Gastroesophageal sphincter (tissue), 4 donors: ENCODE measurements at regions not wholly inside any gene's neighbourhood (a gene's known extent, or its start where the extent isn't known, plus 50 kb on each side); places are given as distances from the start of the nearest gene placed in this dataset.

Experiments
- ATAC-seq: fragments of 150-250 bp; one replicate; pipeline ENCODE4 v1.9.1; 2016; ENCODE audit warnings: mild to moderate bottlenecking, moderate library complexity
- H3K27ac ChIP-seq, 4 donors: fragments of 200-600 bp; sonication (generic) in 3 of 4; 1 replicate in 3 of 4; 2 replicates in 1 of 4; pipeline ENCODE4 v1.5.1; 2016 to 2019
- H3K27me3 ChIP-seq: fragments of 200-600 bp; sonication (generic); one replicate; pipeline ENCODE4 v1.5.1; 2019
- H3K36me3 ChIP-seq, 2 donors: fragments of 200-600 bp; sonication (generic); one replicate each; pipeline ENCODE4 v1.5.1; 2019; ENCODE audit warnings: control low read depth in 1 of 2
- H3K4me1 ChIP-seq, 3 donors: fragments of 200-600 bp; sonication (generic); 1 replicate in 2 of 3; 2 replicates in 1 of 3; pipeline ENCODE4 v1.5.1; 2016 to 2019; ENCODE audit warnings: control low read depth in 2 of 3
- H3K4me3 ChIP-seq, 2 donors: fragments of 200-600 bp; sonication (generic); one replicate each; pipeline ENCODE4 v1.5.1; 2019; ENCODE audit warnings: mild to moderate bottlenecking in 1 of 2, moderate library complexity in 1 of 2
- H3K9me3 ChIP-seq, 3 donors: fragments of 200-600 bp; sonication (generic); one replicate each; pipeline ENCODE4 v1.5.1; 2017 to 2019; ENCODE audit warnings: control low read depth in 2 of 3
- EP300 ChIP-seq: sonication (generic); formaldehyde crosslinking; IDR thresholded peaks from one replicate; pipeline ENCODE4 v1.6.1; 2017; ENCODE audit warnings: antibody characterized with exemption, mild to moderate bottlenecking
- POLR2A ChIP-seq, 2 donors: fragments of 450-650 bp; IDR thresholded peaks; one replicate each; pipeline ENCODE4 v1.6.1; 2017; ENCODE audit warnings: antibody characterized with exemption in 2 of 2, mild to moderate bottlenecking in 2 of 2, moderate library complexity in 1 of 2
- POLR2AphosphoS5 ChIP-seq: sonication (generic); formaldehyde crosslinking; IDR thresholded peaks from one replicate; pipeline ENCODE4 v1.6.1; 2017; ENCODE audit warnings: antibody characterized with exemption
- WGBS, 2 donors: methylation state at CpG; one replicate each; pipeline ENCODE4 v1.1.5; 2018; ENCODE audit warnings: low coverage in 1 of 2; 5-methylcytosine and 5-hydroxymethylcytosine counted together
- TF ChIP-seq, protein P1 (sequence below), 4 experiments: fragments of 200-600 bp in 2 of 4; fragments of 450-650 bp in 2 of 4; sonication (generic) in 1 of 4; IDR thresholded peaks; one replicate each; pipeline ENCODE4 v1.5.1; 2017 to 2019; ENCODE audit warnings: antibody characterized with exemption in 4 of 4, mild to moderate bottlenecking in 2 of 4, moderate library complexity in 2 of 4

DNA sequence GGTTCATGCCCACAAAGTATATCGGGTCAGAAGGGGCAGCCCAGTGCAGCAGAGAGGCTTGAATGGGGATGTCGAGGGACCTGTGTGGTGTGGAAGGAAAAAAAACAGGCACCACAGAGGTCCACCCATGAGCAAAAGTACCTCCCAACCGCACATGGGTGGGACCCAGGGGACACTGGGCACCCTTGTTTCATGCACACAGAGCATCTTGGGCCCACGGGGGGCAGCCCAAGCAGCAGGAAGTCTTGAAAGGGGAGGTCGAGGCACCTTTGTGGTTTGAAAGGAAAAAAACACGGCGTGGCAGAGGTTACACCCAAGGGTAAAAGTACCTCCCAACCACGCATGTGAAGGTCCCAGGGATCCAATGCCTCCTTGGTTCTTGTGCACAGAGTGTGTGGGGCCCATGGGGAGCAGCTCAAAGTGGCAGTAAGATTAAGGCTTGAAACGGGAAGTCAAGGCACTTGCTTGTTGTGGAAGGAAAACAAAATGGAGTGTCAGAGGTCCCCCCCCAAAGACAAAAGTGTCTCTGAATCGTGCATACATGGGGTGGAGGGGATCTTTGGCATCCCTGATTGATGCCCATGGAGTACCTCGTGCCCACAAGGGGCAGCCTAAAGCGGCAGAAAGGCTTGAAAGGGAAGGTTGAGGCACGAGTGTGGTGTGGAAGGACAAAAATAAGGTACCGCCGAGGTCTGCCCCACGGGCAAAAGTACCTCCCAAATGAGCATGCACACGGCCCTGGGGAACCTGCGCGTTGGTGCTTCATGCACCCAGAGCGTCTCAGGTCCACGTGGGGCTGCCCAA, 575.5 kb downstream of the ALG10 start:
- 61 to 62% methylated on average over 13 to 18 of the region's 21 CpGs for WGBS, 2 donors
- H3K9me3 ChIP-seq, result peaks cover 0 to 100% (median 2%) of the 10 kb centered on the region in 3 donors
- ATAC-seq, result no peak
- H3K4me1 ChIP-seq, result no peaks in the 10 kb centered on the region
- no peak overlapping the region for H3K27ac ChIP-seq
- no peak overlapping the region for H3K4me3 ChIP-seq
- peaks cover 11% of the 10 kb centered on the region for H3K27me3 ChIP-seq
- TF ChIP-seq POLR2A (IDR thresholded peaks at IDR 0.05), result no peak
- TF ChIP-seq EP300, result no peak
- TF ChIP-seq POLR2AphosphoS5, result no peak
- TF ChIP-seq, protein P1, sequence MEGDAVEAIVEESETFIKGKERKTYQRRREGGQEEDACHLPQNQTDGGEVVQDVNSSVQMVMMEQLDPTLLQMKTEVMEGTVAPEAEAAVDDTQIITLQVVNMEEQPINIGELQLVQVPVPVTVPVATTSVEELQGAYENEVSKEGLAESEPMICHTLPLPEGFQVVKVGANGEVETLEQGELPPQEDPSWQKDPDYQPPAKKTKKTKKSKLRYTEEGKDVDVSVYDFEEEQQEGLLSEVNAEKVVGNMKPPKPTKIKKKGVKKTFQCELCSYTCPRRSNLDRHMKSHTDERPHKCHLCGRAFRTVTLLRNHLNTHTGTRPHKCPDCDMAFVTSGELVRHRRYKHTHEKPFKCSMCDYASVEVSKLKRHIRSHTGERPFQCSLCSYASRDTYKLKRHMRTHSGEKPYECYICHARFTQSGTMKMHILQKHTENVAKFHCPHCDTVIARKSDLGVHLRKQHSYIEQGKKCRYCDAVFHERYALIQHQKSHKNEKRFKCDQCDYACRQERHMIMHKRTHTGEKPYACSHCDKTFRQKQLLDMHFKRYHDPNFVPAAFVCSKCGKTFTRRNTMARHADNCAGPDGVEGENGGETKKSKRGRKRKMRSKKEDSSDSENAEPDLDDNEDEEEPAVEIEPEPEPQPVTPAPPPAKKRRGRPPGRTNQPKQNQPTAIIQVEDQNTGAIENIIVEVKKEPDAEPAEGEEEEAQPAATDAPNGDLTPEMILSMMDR (IDR thresholded peaks at IDR 0.05), result no peak
- H3K36me3 ChIP-seq, result no peaks in the 10 kb centered on the region

DNA sequence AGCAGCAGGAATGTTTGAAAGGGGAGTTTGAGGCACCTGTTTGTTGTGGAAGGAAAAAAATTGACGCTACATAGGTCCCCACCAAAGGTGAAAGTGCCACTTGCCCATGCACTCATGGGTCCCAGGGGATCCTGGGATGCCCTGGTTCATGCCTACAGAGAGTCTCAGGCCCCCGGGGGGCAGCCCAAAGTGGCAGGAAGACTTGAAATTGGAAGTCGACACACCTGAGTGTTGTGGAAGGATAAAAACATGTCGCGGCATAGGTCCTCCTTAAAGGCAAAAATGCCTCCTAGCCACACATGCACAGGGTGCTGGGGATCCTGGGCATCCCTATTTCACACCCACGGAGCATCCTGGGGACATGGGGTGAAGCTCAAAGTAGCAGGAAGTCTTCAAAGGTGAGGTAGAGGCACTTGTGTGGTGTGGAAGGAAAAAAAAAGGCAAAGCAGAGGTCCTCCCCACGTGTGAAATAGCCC, 576.1 kb downstream of the ALG10 start:
- H3K9me3 ChIP-seq, result peaks cover 0 to 100% (median 0%) of the 10 kb centered on the region in 3 donors
- H3K27me3 ChIP-seq, result peaks cover 11% of the 10 kb centered on the region
- 13 to 42% methylated on average over 1 to 5 of the region's 7 CpGs for WGBS, 2 donors
- H3K36me3 ChIP-seq, result no peaks in the 10 kb centered on the region
- no peak overlapping the region for H3K4me3 ChIP-seq
- H3K27ac ChIP-seq, result no peak overlapping the region
- TF ChIP-seq, protein P1 (IDR thresholded peaks at IDR 0.05), result no peak
- no peak for TF ChIP-seq EP300
- no peak for TF ChIP-seq POLR2AphosphoS5
- no peak for TF ChIP-seq POLR2A (IDR thresholded peaks at IDR 0.05)
- no peaks in the 10 kb centered on the region for H3K4me1 ChIP-seq
- no peak for ATAC-seq

DNA sequence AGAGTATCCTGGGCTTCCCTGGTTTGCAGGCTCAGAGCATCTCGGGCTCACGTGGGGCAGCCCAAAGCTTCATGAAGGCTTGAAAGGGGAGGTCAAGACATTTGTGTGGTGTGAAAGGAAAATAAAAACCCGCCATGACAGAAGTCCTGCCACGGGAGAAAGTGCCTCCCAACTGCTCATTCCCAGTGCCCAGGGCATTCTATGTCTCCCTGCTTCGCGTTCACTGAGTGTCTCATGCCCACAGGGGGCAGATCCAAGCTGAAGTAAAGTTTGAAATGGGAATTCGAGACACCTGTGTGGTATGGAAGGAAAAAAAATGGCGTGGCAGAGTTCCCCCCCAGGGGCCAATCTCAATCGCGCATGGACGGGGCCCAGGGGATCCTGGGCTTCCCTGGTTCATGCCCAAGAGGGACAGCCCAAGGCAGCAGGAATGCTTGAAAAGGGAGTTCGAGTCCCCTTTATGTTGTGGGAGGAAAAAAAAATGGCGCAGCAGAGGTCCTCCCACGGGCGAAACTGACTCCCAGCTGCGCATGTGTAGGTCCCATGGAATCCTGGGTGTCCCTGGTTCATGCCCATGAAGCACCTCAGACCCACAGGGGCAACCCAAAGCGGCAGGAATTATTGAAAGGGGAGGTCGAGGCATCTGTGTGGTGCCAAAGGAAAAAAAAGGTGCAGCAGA, 576.7 kb downstream of the ALG10 start:
- no peak overlapping the region for H3K27ac ChIP-seq
- no peak for ATAC-seq
- H3K4me3 ChIP-seq, result no peak overlapping the region
- H3K4me1 ChIP-seq, result no peaks in the 10 kb centered on the region
- peaks cover 11% of the 10 kb centered on the region for H3K27me3 ChIP-seq
- 61 to 65% methylated on average over 14 to 18 of the region's 18 CpGs for WGBS, 2 donors
- H3K9me3 ChIP-seq, result peaks cover 0 to 100% (median 0%) of the 10 kb centered on the region in 3 donors
- no peaks in the 10 kb centered on the region for H3K36me3 ChIP-seq
- TF ChIP-seq EP300 (no peak), POLR2A (IDR thresholded peaks at IDR 0.05) (no peak), POLR2AphosphoS5 (no peak)
- TF ChIP-seq, protein P1 (IDR thresholded peaks at IDR 0.05), result no peak

DNA sequence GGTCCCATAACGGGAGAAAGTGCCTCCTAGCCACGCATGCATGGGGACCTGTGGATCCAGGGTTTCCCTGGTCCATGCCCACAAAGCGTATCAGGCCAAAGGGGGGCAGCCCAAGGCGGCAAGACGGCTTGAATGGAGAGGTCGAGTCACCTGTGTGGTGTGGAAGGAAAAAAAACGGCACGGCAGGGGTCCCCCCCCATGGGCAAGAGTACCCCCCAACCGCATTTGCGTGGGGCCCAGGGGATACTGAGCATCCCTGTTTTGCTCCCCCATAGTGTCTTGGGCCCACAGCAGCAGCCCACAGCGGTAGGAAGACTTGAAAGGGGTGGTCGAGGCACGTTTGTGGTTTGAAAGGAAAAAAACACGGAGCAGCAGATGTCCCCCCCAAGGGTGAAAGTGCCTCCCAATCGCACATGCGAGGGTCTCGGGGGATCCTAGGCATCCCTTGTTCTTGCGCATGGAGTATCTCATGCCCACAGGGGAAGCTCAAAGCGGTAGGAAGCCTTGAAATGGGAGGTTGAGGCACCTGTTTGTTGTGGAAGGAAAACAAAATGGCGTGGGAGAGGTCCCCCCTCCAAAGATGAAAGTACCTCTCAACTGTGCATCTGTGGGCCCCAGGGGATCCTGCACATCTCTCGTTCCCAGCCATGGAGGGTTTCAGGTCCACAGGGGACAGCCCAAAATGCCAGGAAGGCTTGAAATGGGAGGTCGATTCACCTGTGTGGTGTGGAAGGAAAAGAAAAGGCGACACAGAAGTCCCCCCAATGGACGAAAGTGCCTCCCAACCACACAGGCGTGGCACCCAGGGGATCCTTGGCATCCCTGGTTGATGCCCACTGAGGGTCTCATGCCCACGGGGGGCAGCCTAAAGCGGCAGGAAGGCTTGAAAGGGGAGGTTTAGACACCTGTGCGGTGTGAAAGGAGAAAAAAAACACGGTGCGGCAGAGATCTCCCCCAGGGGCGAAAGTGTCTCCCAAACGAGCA, 577.5 kb downstream of the ALG10 start:
- no peak overlapping the region for H3K4me3 ChIP-seq

More for the DNA sequence above, 577.5 kb downstream of the ALG10 start:
- peaks cover 0 to 100% (median 0%) of the 10 kb centered on the region in 3 donors for H3K9me3 ChIP-seq
- TF ChIP-seq POLR2AphosphoS5 (no peak), POLR2A (IDR thresholded peaks at IDR 0.05) (no peak), EP300 (no peak)
- TF ChIP-seq, protein P1 (IDR thresholded peaks at IDR 0.05), result no peak
- no peak overlapping the region for H3K27ac ChIP-seq
- 59 to 64% methylated on average over 6 to 21 of the region's 32 CpGs for WGBS, 2 donors
- no peaks in the 10 kb centered on the region for H3K36me3 ChIP-seq
- no peak for ATAC-seq
- H3K4me1 ChIP-seq, result no peaks in the 10 kb centered on the region
- peaks cover 11% of the 10 kb centered on the region for H3K27me3 ChIP-seq
